Ascending aorta (tissue), 2 donors: ENCODE measurements at regions not wholly inside any gene's neighbourhood (a gene's known extent, or its start where the extent isn't known, plus 50 kb on each side); places are given as distances from the start of the nearest gene placed in this dataset.

Source experiments
- DNase-seq, 2 donors: peaks; one replicate each; pipeline ENCODE4 v3.0.0-alpha.2; 2019; ENCODE audit warnings: low spot score in 2 of 2
- H3K27ac ChIP-seq, 2 donors: fragments of 200-600 bp; sonication (generic); one replicate each; pipeline ENCODE4 v1.5.1; 2016 to 2017; ENCODE audit warnings: mild to moderate bottlenecking in 1 of 2
- H3K27me3 ChIP-seq: fragments of 200-600 bp; sonication (generic); one replicate; pipeline ENCODE4 v1.5.1; 2017
- H3K36me3 ChIP-seq, 2 donors: fragments of 200-600 bp; sonication (generic); one replicate each; pipeline ENCODE4 v1.5.1; 2016
- H3K4me1 ChIP-seq, 2 donors: fragments of 200-600 bp; sonication (generic); one replicate each; pipeline ENCODE4 v1.5.1; 2016 to 2017; ENCODE audit warnings: mild to moderate bottlenecking in 1 of 2
- H3K4me3 ChIP-seq, 2 donors: fragments of 200-600 bp; sonication (generic); one replicate each; pipeline ENCODE4 v1.5.1; 2016 to 2017; ENCODE audit warnings: mild to moderate bottlenecking in 1 of 2
- H3K9me3 ChIP-seq, 2 donors: fragments of 200-600 bp; sonication (generic); one replicate each; pipeline ENCODE4 v1.5.1; 2016
- intact Hi-C: fragments of 100-400 bp; cut with DNase I; formaldehyde crosslinking; loops from one replicate; pipeline ENCODE4 v1.15.1; 2023
- TF ChIP-seq, protein P1 (sequence below), 3 experiments: fragments of 200-600 bp in 2 of 3; fragments of 450-650 bp in 1 of 3; sonication (generic) in 2 of 3; IDR thresholded peaks; one replicate each; pipeline ENCODE4 v1.5.1; 2016 to 2019; ENCODE audit warnings: antibody characterized with exemption in 3 of 3, mild to moderate bottlenecking in 1 of 3, moderate library complexity in 1 of 3

DNA sequence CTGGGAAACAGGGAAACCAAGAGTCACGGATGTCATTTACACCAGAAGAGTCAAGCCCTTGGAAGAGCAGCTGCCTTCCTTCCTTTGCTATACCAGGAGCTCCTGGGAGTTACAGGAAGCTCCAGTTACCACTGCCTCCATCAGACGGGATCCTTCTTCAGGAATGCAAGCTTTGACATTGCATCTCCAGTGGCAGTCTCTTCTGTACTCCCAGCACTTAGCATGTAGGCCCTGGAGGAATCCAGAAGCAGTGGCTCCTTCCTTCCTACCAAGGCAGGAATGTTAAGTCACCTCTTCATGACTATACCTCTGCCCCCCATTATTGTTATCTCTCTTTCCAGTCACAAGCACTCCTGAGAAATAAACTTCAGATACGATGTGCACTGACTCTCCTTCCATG is 836.0 kb downstream of the MAFB start:
- intact Hi-C loops = no loop called here
- Histone ChIP-seq H3K27ac (no peak overlapping the region), H3K36me3 (no peaks in the 10 kb centered on the region), H3K9me3 (no peaks in the 10 kb centered on the region), H3K4me1 (peaks cover 0 to 6% of the 10 kb centered on the region in 2 donors), H3K4me3 (no peak overlapping the region), H3K27me3 (no peaks in the 10 kb centered on the region)
- TF ChIP-seq, protein P1, sequence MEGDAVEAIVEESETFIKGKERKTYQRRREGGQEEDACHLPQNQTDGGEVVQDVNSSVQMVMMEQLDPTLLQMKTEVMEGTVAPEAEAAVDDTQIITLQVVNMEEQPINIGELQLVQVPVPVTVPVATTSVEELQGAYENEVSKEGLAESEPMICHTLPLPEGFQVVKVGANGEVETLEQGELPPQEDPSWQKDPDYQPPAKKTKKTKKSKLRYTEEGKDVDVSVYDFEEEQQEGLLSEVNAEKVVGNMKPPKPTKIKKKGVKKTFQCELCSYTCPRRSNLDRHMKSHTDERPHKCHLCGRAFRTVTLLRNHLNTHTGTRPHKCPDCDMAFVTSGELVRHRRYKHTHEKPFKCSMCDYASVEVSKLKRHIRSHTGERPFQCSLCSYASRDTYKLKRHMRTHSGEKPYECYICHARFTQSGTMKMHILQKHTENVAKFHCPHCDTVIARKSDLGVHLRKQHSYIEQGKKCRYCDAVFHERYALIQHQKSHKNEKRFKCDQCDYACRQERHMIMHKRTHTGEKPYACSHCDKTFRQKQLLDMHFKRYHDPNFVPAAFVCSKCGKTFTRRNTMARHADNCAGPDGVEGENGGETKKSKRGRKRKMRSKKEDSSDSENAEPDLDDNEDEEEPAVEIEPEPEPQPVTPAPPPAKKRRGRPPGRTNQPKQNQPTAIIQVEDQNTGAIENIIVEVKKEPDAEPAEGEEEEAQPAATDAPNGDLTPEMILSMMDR (IDR thresholded peaks at IDR 0.05) = no peak
- DNase-seq = no peak

DNA sequence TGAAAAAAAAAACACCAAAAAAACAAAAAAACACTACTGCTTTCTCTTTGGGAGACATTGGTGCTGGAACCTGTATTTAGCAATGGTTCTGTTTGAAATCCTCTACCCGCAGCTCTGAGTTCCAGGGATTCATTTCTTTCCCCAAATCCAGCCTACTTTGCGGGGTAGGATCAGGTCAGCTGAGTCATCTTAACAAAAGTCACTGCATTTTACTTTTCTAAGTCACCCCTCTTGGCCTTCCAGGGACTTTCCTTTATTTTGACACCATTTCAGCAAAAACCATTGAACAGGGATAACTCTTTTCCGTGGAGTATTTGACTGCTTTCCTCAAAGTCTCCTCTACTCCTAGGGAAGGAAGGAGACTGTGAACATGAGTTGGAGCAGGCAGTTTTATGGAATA is 837.6 kb downstream of the MAFB start:
- H3K9me3 ChIP-seq = no peaks in the 10 kb centered on the region
- DNase-seq = no peak
- H3K36me3 ChIP-seq = no peaks in the 10 kb centered on the region
- intact Hi-C loops = no loop called here
- H3K4me1 ChIP-seq = peaks cover 0 to 6% of the 10 kb centered on the region in 2 donors
- no peaks in the 10 kb centered on the region for H3K27me3 ChIP-seq
- TF ChIP-seq, protein P1 (IDR thresholded peaks at IDR 0.05) = no peak
- no peak overlapping the region for H3K27ac ChIP-seq
- no peak overlapping the region for H3K4me3 ChIP-seq

DNA sequence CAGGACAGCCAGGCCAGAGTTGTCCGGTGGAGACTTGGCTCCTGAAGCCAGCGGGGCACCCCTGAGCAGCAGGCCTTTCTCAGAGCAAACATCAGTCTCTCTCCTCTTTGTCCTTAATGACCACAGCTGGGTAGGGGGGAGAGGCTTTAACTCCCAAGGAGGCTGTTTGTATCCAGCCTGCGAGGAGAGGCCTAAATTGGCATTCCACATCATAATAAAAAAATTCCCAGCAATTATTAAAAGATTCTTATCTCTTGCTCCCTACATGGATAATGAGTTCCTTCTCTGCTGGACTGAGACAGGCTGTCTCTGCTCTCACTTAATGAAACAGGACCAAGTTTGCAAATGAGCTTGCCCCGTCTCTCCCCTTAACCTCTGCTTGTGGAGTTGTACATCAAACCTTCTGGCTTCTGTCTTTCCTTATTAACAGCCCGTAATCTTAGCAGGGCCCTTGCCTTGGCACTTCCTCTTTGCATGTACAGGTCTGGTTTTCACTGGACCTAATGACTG is 838.2 kb downstream of the MAFB start:
- Histone ChIP-seq H3K36me3 (no peaks in the 10 kb centered on the region), H3K27me3 (no peaks in the 10 kb centered on the region), H3K4me3 (no peak overlapping the region), H3K4me1 (peaks cover 0 to 6% of the 10 kb centered on the region in 2 donors), H3K9me3 (no peaks in the 10 kb centered on the region), H3K27ac (no peak overlapping the region)
- intact Hi-C loops = no loop called here
- TF ChIP-seq, protein P1 (IDR thresholded peaks at IDR 0.05) = no peak
- no peak for DNase-seq

DNA sequence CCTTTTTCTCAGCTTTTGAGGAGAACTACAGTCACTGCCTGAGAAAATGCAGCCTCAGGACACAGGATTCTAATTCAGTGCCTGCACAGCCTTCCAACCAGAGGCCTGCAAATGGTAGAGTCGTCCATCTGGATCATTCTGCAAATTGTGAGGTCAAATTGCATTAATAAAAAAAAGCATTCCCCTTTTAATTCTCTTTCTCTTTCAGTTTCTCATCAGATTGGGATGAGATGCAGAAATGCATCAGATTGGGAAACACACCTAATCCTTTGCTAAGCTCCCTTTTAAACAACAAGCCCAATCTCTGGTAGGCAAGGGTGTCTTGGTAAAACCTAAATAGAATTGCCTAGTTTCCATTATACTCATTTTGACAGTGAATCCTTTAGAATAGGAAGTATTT is 838.8 kb downstream of the MAFB start:
- Histone ChIP-seq H3K9me3 (no peaks in the 10 kb centered on the region), H3K4me3 (no peak overlapping the region), H3K27ac (no peak overlapping the region), H3K27me3 (no peaks in the 10 kb centered on the region), H3K4me1 (peaks cover 0 to 6% of the 10 kb centered on the region in 2 donors), H3K36me3 (no peaks in the 10 kb centered on the region)
- no peak for DNase-seq
- intact Hi-C loops = no loop called here
- TF ChIP-seq, protein P1 (IDR thresholded peaks at IDR 0.05) = no peak

DNA sequence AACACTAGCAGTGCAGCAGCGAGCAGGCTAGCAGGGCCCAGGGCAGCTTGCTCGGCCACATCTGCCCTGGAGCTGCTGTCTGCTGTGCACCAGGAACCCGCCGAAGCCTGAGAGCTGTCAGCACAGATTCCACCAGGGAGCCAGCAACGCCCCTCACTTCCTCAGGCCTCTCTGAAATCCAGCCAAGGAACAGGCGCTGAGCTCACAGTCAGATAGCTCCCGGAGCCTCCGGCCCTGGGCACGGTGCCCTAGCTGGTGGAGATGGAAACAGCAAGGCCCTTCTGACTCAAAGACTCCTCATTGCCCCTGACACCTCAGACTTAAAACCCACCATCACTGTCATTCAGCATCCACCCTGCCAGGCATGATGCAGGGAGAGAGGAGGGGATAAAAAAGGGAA is 839.4 kb downstream of the MAFB start:
- Histone ChIP-seq H3K27me3 (no peaks in the 10 kb centered on the region), H3K4me3 (no peak overlapping the region), H3K4me1 (peaks cover 0 to 6% of the 10 kb centered on the region in 2 donors), H3K9me3 (no peaks in the 10 kb centered on the region), H3K27ac (no peak overlapping the region), H3K36me3 (no peaks in the 10 kb centered on the region)
- intact Hi-C loops = no loop called here
- DNase-seq = peak; percentile 11 to 79
- TF ChIP-seq, protein P1 (IDR thresholded peaks at IDR 0.05) = no peak

DNA sequence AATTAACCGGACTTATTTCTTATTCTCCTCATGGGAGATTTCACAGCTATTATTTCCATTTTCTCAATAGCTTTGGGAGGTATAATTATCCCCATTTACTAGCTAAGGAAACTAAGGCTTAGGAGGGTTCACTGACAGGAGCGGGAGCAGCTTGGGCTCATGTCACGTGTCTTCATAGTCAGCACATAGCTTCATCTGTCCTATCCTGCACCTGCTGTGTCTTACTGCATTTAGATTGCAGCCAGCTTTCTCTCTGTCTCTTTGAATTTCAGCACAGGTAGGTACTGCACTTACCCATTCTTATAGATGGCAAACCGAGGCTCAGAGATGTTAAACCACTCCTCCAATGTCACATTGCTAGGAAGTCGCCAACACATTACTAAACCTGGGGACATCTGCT is 839.9 kb downstream of the MAFB start:
- Histone ChIP-seq H3K27ac (no peak overlapping the region), H3K27me3 (no peaks in the 10 kb centered on the region), H3K4me3 (no peak overlapping the region), H3K9me3 (no peaks in the 10 kb centered on the region), H3K4me1 (peaks cover 0 to 6% of the 10 kb centered on the region in 2 donors), H3K36me3 (no peaks in the 10 kb centered on the region)
- DNase-seq = no peak
- intact Hi-C loops = no loop called here
- TF ChIP-seq, protein P1 (IDR thresholded peaks at IDR 0.05) = no peak
